Progenitor cell of endocrine pancreas (in vitro differentiated cells): ENCODE measurements at regions not wholly inside any gene's neighbourhood (a gene's known extent, or its start where the extent isn't known, plus 50 kb on each side); places are given as distances from the start of the nearest gene placed in this dataset.
"Not testable (repeated sequence)": the region's sequence is repeated elsewhere in the genome, so short reads cannot be mapped to it uniquely, and the experiment has no call there.

ENCODE experiments used
- DNase-seq: peaks from one replicate; pipeline ENCODE4 v3.0.0; 2021; ENCODE audit warnings: low spot score; ENCODE audit not compliant: unreplicated experiment
- H3K27ac Mint-ChIP-seq: 2 replicates; pipeline ENCODE4 v1.8.0; 2021; ENCODE audit warnings: mild to moderate bottlenecking, moderate library complexity, mixed read lengths
- H3K27me3 Mint-ChIP-seq: 2 replicates; pipeline ENCODE4 v1.8.0; 2021; ENCODE audit warnings: mixed read lengths
- H3K36me3 Mint-ChIP-seq: 2 replicates; pipeline ENCODE4 v1.8.0; 2022; ENCODE audit warnings: mixed read lengths; ENCODE audit not compliant: insufficient read depth
- H3K4me1 Mint-ChIP-seq: 2 replicates; pipeline ENCODE4 v1.8.0; 2021; ENCODE audit warnings: low read depth, mixed read lengths
- H3K4me3 Mint-ChIP-seq: 2 replicates; pipeline ENCODE4 v1.8.0; 2021; ENCODE audit warnings: low read depth, mild to moderate bottlenecking, moderate library complexity, mixed read lengths
- H3K9me3 Mint-ChIP-seq: 2 replicates; pipeline ENCODE4 v1.8.0; 2021; ENCODE audit warnings: low read depth, mixed read lengths
- CTCF ChIP-seq: fragments of 200-600 bp; sonication (generic); IDR thresholded peaks from one replicate; pipeline ENCODE4 v1.5.0; 2021; ENCODE audit warnings: antibody characterized with exemption, mild to moderate bottlenecking; ENCODE audit not compliant: unreplicated experiment

- peak overlapping the region; percentile 9 for H3K27ac Mint-ChIP-seq
- no peaks in the 10 kb centered on the region for H3K9me3 Mint-ChIP-seq
- H3K27me3 Mint-ChIP-seq: no peaks in the 10 kb centered on the region
- peaks cover 1% of the 10 kb centered on the region for H3K36me3 Mint-ChIP-seq
- H3K4me3 Mint-ChIP-seq: no peak overlapping the region
- H3K4me1 Mint-ChIP-seq: peaks cover 24% of the 10 kb centered on the region
- no peak for TF ChIP-seq CTCF
- DNase-seq: no peak
These were observed 491.8 kb downstream of the PCNX1 start for GRCh38 chr14:71399057-71399487.

GRCh38 chr14:71400871-71401321 lies 493.6 kb downstream of the PCNX1 start:
- no peaks in the 10 kb centered on the region for H3K27me3 Mint-ChIP-seq
- H3K27ac Mint-ChIP-seq: no peak overlapping the region

GRCh38 chr14:71402415-71402814 lies 495.2 kb downstream of the PCNX1 start:
- H3K4me3 Mint-ChIP-seq, H3K27ac Mint-ChIP-seq, DNase-seq, H3K36me3 Mint-ChIP-seq, H3K9me3 Mint-ChIP-seq, H3K27me3 Mint-ChIP-seq: not testable (repeated sequence)
- H3K4me1 Mint-ChIP-seq: peaks cover 11% of the 10 kb centered on the region

More at GRCh38 chr14:71400871-71401321, 493.6 kb downstream of the PCNX1 start:
- H3K36me3 Mint-ChIP-seq: peaks cover 4% of the 10 kb centered on the region
- H3K4me3 Mint-ChIP-seq: no peak overlapping the region
- DNase-seq: no peak
- peaks cover 4% of the 10 kb centered on the region for H3K9me3 Mint-ChIP-seq
- peaks cover 20% of the 10 kb centered on the region for H3K4me1 Mint-ChIP-seq
- TF ChIP-seq CTCF: no peak

GRCh38 chr14:71403656-71404055 lies 496.4 kb downstream of the PCNX1 start:
- DNase-seq: no peak
- no peak overlapping the region for H3K4me3 Mint-ChIP-seq
- no peaks in the 10 kb centered on the region for H3K27me3 Mint-ChIP-seq
- H3K9me3 Mint-ChIP-seq: peaks cover 4% of the 10 kb centered on the region
- H3K4me1 Mint-ChIP-seq: peaks cover 8% of the 10 kb centered on the region
- peak; percentile 34 for TF ChIP-seq CTCF
- no peak overlapping the region for H3K27ac Mint-ChIP-seq
- H3K36me3 Mint-ChIP-seq: peaks cover 6% of the 10 kb centered on the region

- H3K27ac Mint-ChIP-seq: no peak overlapping the region
- no peak overlapping the region for H3K4me3 Mint-ChIP-seq
- no peak for DNase-seq
- peaks cover 5% of the 10 kb centered on the region for H3K4me1 Mint-ChIP-seq
- H3K9me3 Mint-ChIP-seq: peaks cover 4% of the 10 kb centered on the region
- no peaks in the 10 kb centered on the region for H3K27me3 Mint-ChIP-seq
- H3K36me3 Mint-ChIP-seq: peaks cover 6% of the 10 kb centered on the region
- no peak for TF ChIP-seq CTCF
These were observed 498.4 kb downstream of the PCNX1 start for GRCh38 chr14:71405676-71406075.

GRCh38 chr14:71408362-71409030 lies 501.2 kb downstream of the PCNX1 start:
- no peak for TF ChIP-seq CTCF

More at GRCh38 chr14:71408362-71409030, 501.2 kb downstream of the PCNX1 start:
- Mint-ChIP-seq H3K27ac (no peak overlapping the region), H3K4me3 (no peak overlapping the region), H3K36me3 (peaks cover 13% of the 10 kb centered on the region), H3K4me1 (peaks cover 4% of the 10 kb centered on the region), H3K9me3 (peaks cover 8% of the 10 kb centered on the region), H3K27me3 (no peaks in the 10 kb centered on the region)
- no peak for DNase-seq
